ENCODE measurements at regions not wholly inside any gene's neighbourhood (a gene's known extent, or its start where the extent isn't known, plus 50 kb on each side); places are given as distances from the start of the nearest gene placed in this dataset.
"Not testable (repeated sequence)": the region's sequence is repeated elsewhere in the genome, so short reads cannot be mapped to it uniquely, and the experiment has no call there.

- DNase-seq (ENCODE audit: low spot score): no peak
Observed at GRCh38 chr2:128660836-128661235, 342.2 kb upstream of the HS6ST1 start.

GRCh38 chr2:128661311-128661710, 342.6 kb upstream of the HS6ST1 start:
- no peak for DNase-seq (ENCODE audit: low spot score)

- DNase-seq (ENCODE audit: low spot score): no peak
Observed at GRCh38 chr2:128662051-128662471, 343.4 kb upstream of the HS6ST1 start.

GRCh38 chr2:128663371-128664050, 344.8 kb upstream of the HS6ST1 start:
- DNase-seq (ENCODE audit: low spot score): no peak

GRCh38 chr2:128664499-128664971, 345.9 kb upstream of the HS6ST1 start:
- DNase-seq (ENCODE audit: low spot score): no peak

- no peak for DNase-seq (ENCODE audit: low spot score)
Observed at GRCh38 chr2:128665113-128665512, 346.4 kb upstream of the HS6ST1 start.

- DNase-seq (ENCODE audit: low spot score): no peak
Observed at GRCh38 chr2:128666596-128666995, 347.9 kb upstream of the HS6ST1 start.

GRCh38 chr2:128667391-128667790, 348.7 kb upstream of the HS6ST1 start:
- DNase-seq (ENCODE audit: low spot score): no peak

GRCh38 chr2:128668946-128669345, 350.3 kb upstream of the HS6ST1 start:
- DNase-seq (ENCODE audit: low spot score): no peak

- DNase-seq (ENCODE audit: low spot score): no peak
Observed at GRCh38 chr2:128670066-128670465, 351.4 kb upstream of the HS6ST1 start.

GRCh38 chr2:128671981-128672757, 353.5 kb upstream of the HS6ST1 start:
- not testable (repeated sequence) for DNase-seq (ENCODE audit: low spot score)

GRCh38 chr2:128679680-128680079, 361.0 kb upstream of the HS6ST1 start:
- DNase-seq (ENCODE audit: low spot score): not testable (repeated sequence)

GRCh38 chr2:128681507-128681906, 362.8 kb upstream of the HS6ST1 start:
- no peak for DNase-seq (ENCODE audit: low spot score)

- DNase-seq (ENCODE audit: low spot score): no peak
Observed at GRCh38 chr2:128682266-128682665, 363.6 kb upstream of the HS6ST1 start.

GRCh38 chr2:128682729-128683284, 364.1 kb upstream of the HS6ST1 start:
- no peak for DNase-seq (ENCODE audit: low spot score)

- DNase-seq (ENCODE audit: low spot score): no peak
Observed at GRCh38 chr2:128684523-128684922, 365.9 kb upstream of the HS6ST1 start.

GRCh38 chr2:128685841-128686496, 367.3 kb upstream of the HS6ST1 start:
- no peak for DNase-seq (ENCODE audit: low spot score)

GRCh38 chr2:128686497-128686859, 367.8 kb upstream of the HS6ST1 start:
- peak; percentile 20 for DNase-seq (ENCODE audit: low spot score)

- no peak for DNase-seq (ENCODE audit: low spot score)
Observed at GRCh38 chr2:128686881-128687555, 368.4 kb upstream of the HS6ST1 start.

GRCh38 chr2:128687565-128687964, 368.9 kb upstream of the HS6ST1 start:
- DNase-seq (ENCODE audit: low spot score): no peak

GRCh38 chr2:128689971-128690370, 371.3 kb upstream of the HS6ST1 start:
- DNase-seq (ENCODE audit: low spot score): no peak

- no peak for DNase-seq (ENCODE audit: low spot score)
Observed at GRCh38 chr2:128690431-128690830, 371.8 kb upstream of the HS6ST1 start.
